ENCODE measurements at regions not wholly inside any gene's neighbourhood (a gene's known extent, or its start where the extent isn't known, plus 50 kb on each side); places are given as distances from the start of the nearest gene placed in this dataset.

GRCh38 chr7:67438198-67438882 is 441.7 kb downstream of the TYW1 start:
- TF ChIP-seq, protein P1, sequence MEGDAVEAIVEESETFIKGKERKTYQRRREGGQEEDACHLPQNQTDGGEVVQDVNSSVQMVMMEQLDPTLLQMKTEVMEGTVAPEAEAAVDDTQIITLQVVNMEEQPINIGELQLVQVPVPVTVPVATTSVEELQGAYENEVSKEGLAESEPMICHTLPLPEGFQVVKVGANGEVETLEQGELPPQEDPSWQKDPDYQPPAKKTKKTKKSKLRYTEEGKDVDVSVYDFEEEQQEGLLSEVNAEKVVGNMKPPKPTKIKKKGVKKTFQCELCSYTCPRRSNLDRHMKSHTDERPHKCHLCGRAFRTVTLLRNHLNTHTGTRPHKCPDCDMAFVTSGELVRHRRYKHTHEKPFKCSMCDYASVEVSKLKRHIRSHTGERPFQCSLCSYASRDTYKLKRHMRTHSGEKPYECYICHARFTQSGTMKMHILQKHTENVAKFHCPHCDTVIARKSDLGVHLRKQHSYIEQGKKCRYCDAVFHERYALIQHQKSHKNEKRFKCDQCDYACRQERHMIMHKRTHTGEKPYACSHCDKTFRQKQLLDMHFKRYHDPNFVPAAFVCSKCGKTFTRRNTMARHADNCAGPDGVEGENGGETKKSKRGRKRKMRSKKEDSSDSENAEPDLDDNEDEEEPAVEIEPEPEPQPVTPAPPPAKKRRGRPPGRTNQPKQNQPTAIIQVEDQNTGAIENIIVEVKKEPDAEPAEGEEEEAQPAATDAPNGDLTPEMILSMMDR (IDR thresholded peaks at IDR 0.05; ENCODE audit: control extremely low read depth in 1 of 3, insufficient read depth in 1 of 3, low read depth in 1 of 3, low read length in 3 of 3) = no peak
- TF ChIP-seq BCL11A (IDR thresholded peaks at IDR 0.05; ENCODE audit: low read depth in 2 of 2, low read length in 2 of 2) (no peak), SIN3A (conservative IDR thresholded peaks at IDR 0.05 in 1 of 2, IDR thresholded peaks at IDR 0.05 in 1 of 2; ENCODE audit: low read depth in 1 of 2, low read length in 2 of 2) (no peak), HDAC6 (IDR thresholded peaks at IDR 0.05; ENCODE audit: low read depth, low read length) (no peak), POLR2A (IDR thresholded peaks at IDR 0.05; ENCODE audit: control extremely low read depth in 1 of 2, low read depth in 2 of 2, low read length in 2 of 2) (no peak), MAX (IDR thresholded peaks at IDR 0.05) (no peak), ASH2L (IDR thresholded peaks at IDR 0.05; ENCODE audit: low read length) (no peak), RFX5 (IDR thresholded peaks at IDR 0.05; ENCODE audit: borderline replicate concordance, low read depth, low read length) (no peak), RNF2 (IDR thresholded peaks at IDR 0.05; ENCODE audit: borderline replicate concordance, low read depth, low read length, missing control alignments, poor library complexity, severe bottlenecking) (no peak), EP300 (IDR thresholded peaks at IDR 0.05; ENCODE audit: borderline replicate concordance in 1 of 2, low read depth in 2 of 2, low read length in 2 of 2) (no peak), PHF8 (conservative IDR thresholded peaks at IDR 0.05; ENCODE audit: low read depth, low read length) (no peak), CHD2 (IDR thresholded peaks at IDR 0.05; ENCODE audit: low read length) (no peak), ZNF274 (IDR thresholded peaks at IDR 0.05; ENCODE audit: borderline replicate concordance, extremely low read depth, low read length) (no peak)
- TF ChIP-seq, protein P2, sequence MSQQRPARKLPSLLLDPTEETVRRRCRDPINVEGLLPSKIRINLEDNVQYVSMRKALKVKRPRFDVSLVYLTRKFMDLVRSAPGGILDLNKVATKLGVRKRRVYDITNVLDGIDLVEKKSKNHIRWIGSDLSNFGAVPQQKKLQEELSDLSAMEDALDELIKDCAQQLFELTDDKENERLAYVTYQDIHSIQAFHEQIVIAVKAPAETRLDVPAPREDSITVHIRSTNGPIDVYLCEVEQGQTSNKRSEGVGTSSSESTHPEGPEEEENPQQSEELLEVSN (IDR thresholded peaks at IDR 0.05) = no peak

Measured in H1 (cell line).